CD4-positive, CD25-positive, alpha-beta regulatory T cell (primary cell): ENCODE measurements at regions not wholly inside any gene's neighbourhood (a gene's known extent, or its start where the extent isn't known, plus 50 kb on each side); places are given as distances from the start of the nearest gene placed in this dataset.
A peak's percentile ranks its signal among the peaks of the same experiment; 100 is the strongest.

Source experiments
- ATAC-seq, 2 donors: fragments of 150-1000 bp; cut with Tn5 transposase; one replicate each; pipeline ENCODE4 v1.10.0; 2021; ENCODE audit warnings: low read depth in 2 of 2, moderate number of reproducible peaks in 2 of 2, moderate library complexity in 1 of 2
- DNase-seq, 3 donors: peaks; one replicate each; pipeline versions ENCODE4 v3.0.0 to v3.0.0-alpha.2; 2012 to 2022; ENCODE audit warnings: mixed read lengths in 1 of 3
- H3K27ac ChIP-seq: one replicate; pipeline ENCODE4 v1.7.0; 2013; ENCODE audit warnings: mild to moderate bottlenecking, low read length; ENCODE audit not compliant: insufficient read depth, poor library complexity, severe bottlenecking
- H3K27me3 ChIP-seq: one replicate; pipeline ENCODE4 v1.7.0; 2013; ENCODE audit warnings: low read length; ENCODE audit not compliant: control insufficient read depth, insufficient read depth
- H3K36me3 ChIP-seq: one replicate; pipeline ENCODE4 v1.7.0; 2013; ENCODE audit warnings: mild to moderate bottlenecking, low read length, moderate library complexity; ENCODE audit not compliant: control insufficient read depth, insufficient read depth
- H3K4me1 ChIP-seq: 2 replicates; pipeline ENCODE4 v1.7.0; 2013; ENCODE audit warnings: mild to moderate bottlenecking, low read length; ENCODE audit not compliant: insufficient read depth, control insufficient read depth, poor library complexity, severe bottlenecking
- H3K4me3 ChIP-seq: one replicate; pipeline ENCODE4 v1.7.0; 2013; ENCODE audit warnings: low read depth, mild to moderate bottlenecking, low read length, moderate library complexity
- H3K9me3 ChIP-seq, 2 experiments: 1 replicate in 1 of 2; 2 replicates in 1 of 2; pipeline ENCODE4 v1.7.0; 2013; ENCODE audit warnings: low read length in 2 of 2, mild to moderate bottlenecking in 1 of 2, moderate library complexity in 1 of 2; ENCODE audit not compliant: control insufficient read depth in 2 of 2
- H3K27ac Mint-ChIP-seq, 3 donors: one replicate each; pipeline ENCODE4 v1.8.0; 2020 to 2022; ENCODE audit warnings: mild to moderate bottlenecking in 3 of 3, mixed read lengths in 3 of 3, moderate library complexity in 2 of 3
- H3K27me3 Mint-ChIP-seq: one replicate; pipeline ENCODE4 v1.8.0; 2022; ENCODE audit warnings: mild to moderate bottlenecking, mixed read lengths
- H3K36me3 Mint-ChIP-seq: one replicate; pipeline ENCODE4 v1.8.0; 2020; ENCODE audit warnings: mixed read lengths
- H3K4me1 Mint-ChIP-seq, 4 donors: one replicate each; pipeline ENCODE4 v1.8.0; 2020 to 2022; ENCODE audit warnings: mixed read lengths in 4 of 4, mild to moderate bottlenecking in 1 of 4
- H3K4me3 Mint-ChIP-seq, 4 donors: one replicate each; pipeline ENCODE4 v1.8.0; 2020 to 2022; ENCODE audit warnings: mild to moderate bottlenecking in 4 of 4, mixed read lengths in 4 of 4, moderate library complexity in 3 of 4
- H3K9me3 Mint-ChIP-seq, 7 donors: one replicate each; pipeline ENCODE4 v1.8.0; 2020 to 2022; ENCODE audit warnings: mixed read lengths in 7 of 7, mild to moderate bottlenecking in 3 of 7, moderate library complexity in 2 of 7

GRCh38 chr2:55108456-55109160, 58.4 kb upstream of the RTN4 start:
- ATAC-seq, result no peak
- H3K9me3 Mint-ChIP-seq, result no peaks in the 10 kb centered on the region
- no peaks in the 10 kb centered on the region for H3K27me3 ChIP-seq
- H3K4me1 Mint-ChIP-seq, result peaks cover 0 to 3% (median 0%) of the 10 kb centered on the region in 4 donors
- no peak overlapping the region for H3K27ac ChIP-seq
- H3K4me3 ChIP-seq, result no peak overlapping the region
- no peaks in the 10 kb centered on the region for H3K36me3 Mint-ChIP-seq
- no peak overlapping the region for H3K27ac Mint-ChIP-seq
- no peaks in the 10 kb centered on the region for H3K36me3 ChIP-seq
- no peaks in the 10 kb centered on the region for H3K4me1 ChIP-seq
- H3K9me3 ChIP-seq, result no peaks in the 10 kb centered on the region
- H3K4me3 Mint-ChIP-seq, result no peak overlapping the region
- DNase-seq, result no peak
- H3K27me3 Mint-ChIP-seq, result no peaks in the 10 kb centered on the region

GRCh38 chr2:55107436-55107835, 57.2 kb upstream of the RTN4 start:
- Histone ChIP-seq H3K27ac (no peak overlapping the region), H3K4me3 (no peak overlapping the region), H3K36me3 (no peaks in the 10 kb centered on the region), H3K9me3 (no peaks in the 10 kb centered on the region), H3K27me3 (no peaks in the 10 kb centered on the region), H3K4me1 (no peaks in the 10 kb centered on the region)
- Mint-ChIP-seq H3K9me3 (no peaks in the 10 kb centered on the region), H3K27me3 (no peaks in the 10 kb centered on the region), H3K36me3 (no peaks in the 10 kb centered on the region), H3K27ac (peak overlapping the region in 1 of 3 donors; percentile 35), H3K4me3 (no peak overlapping the region), H3K4me1 (no peaks in the 10 kb centered on the region)
- DNase-seq (no peak), ATAC-seq (no peak)

DNA sequence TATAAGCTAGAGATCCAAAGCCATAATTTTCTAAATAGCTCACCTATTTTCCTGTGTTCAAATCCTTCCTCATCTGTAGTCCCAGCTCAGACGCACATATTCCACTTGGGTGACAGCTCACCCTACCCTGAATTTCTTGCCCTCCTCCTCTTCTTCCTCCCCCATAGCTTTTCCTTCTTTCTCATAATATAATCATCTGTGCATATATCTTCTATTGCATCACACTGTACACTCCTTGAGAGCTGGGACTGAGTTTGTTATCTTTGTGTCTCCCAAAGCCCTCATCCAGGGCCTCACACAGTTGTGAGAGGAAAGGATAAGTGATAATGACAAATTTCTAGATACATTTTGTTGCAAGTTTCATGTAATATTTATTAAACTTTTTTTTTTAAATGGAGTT, 55.9 kb upstream of the RTN4 start:
- Mint-ChIP-seq H3K9me3 (no peaks in the 10 kb centered on the region), H3K27ac (no peak overlapping the region), H3K27me3 (no peaks in the 10 kb centered on the region), H3K4me1 (no peaks in the 10 kb centered on the region), H3K36me3 (no peaks in the 10 kb centered on the region), H3K4me3 (no peak overlapping the region)
- Histone ChIP-seq H3K9me3 (no peaks in the 10 kb centered on the region), H3K36me3 (no peaks in the 10 kb centered on the region), H3K4me1 (no peaks in the 10 kb centered on the region), H3K4me3 (no peak overlapping the region), H3K27ac (no peak overlapping the region), H3K27me3 (no peaks in the 10 kb centered on the region)
- DNase-seq (no peak), ATAC-seq (no peak)

DNA sequence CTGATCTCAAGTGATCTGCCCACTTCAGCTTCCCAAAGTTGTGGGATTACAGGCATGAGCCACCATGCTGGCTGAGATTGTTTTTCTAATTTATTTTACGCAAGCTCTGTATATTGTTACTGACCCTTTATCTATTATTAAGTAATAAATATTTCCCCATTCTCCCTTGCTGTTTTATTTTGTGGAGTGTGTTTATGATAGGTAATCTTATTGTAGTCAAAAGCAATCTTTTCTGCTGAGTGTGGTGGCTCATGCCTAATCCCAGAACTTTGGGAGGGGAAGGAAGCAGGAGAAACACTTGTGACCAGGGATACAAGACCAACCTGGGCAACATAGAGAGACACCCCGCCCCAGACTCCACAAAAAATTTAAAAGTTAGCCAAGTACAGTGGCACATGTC, 55.2 kb upstream of the RTN4 start:
- no peaks in the 10 kb centered on the region for H3K36me3 ChIP-seq
- ATAC-seq (no peak), DNase-seq (no peak)
- no peaks in the 10 kb centered on the region for H3K9me3 ChIP-seq
- Mint-ChIP-seq H3K27ac (no peak overlapping the region), H3K4me1 (no peaks in the 10 kb centered on the region), H3K4me3 (no peak overlapping the region), H3K27me3 (no peaks in the 10 kb centered on the region), H3K9me3 (no peaks in the 10 kb centered on the region), H3K36me3 (no peaks in the 10 kb centered on the region)
- H3K4me1 ChIP-seq, result no peaks in the 10 kb centered on the region
- no peak overlapping the region for H3K4me3 ChIP-seq
- no peaks in the 10 kb centered on the region for H3K27me3 ChIP-seq
- no peak overlapping the region for H3K27ac ChIP-seq

DNA sequence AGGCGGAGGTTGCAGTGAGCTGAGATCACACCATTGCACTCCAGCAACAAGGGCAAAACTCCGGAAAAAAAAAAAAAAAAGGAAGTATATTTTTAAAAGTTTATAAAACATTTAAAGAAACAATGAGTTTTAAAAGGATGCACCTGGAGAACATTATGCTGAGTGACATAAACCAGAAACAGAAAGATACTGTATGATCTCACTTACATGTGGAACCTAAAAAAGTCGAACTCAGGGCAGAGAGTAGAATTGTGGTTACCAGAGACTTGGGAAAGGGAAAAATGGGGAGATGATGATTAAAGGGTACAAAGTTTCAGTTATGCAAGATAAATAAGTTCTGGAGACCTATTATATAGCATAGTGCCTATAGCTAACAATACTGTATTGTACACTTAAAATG, 52.8 kb upstream of the RTN4 start:
- Histone ChIP-seq H3K4me1 (no peaks in the 10 kb centered on the region), H3K36me3 (no peaks in the 10 kb centered on the region), H3K27me3 (no peaks in the 10 kb centered on the region), H3K9me3 (no peaks in the 10 kb centered on the region), H3K27ac (no peak overlapping the region), H3K4me3 (no peak overlapping the region)
- Mint-ChIP-seq H3K4me1 (peaks cover 0 to 3% (median under 1%) of the 10 kb centered on the region in 4 donors), H3K27ac (no peak overlapping the region), H3K4me3 (no peak overlapping the region), H3K36me3 (no peaks in the 10 kb centered on the region), H3K27me3 (no peaks in the 10 kb centered on the region), H3K9me3 (no peaks in the 10 kb centered on the region)
- DNase-seq (no peak), ATAC-seq (no peak)

DNA sequence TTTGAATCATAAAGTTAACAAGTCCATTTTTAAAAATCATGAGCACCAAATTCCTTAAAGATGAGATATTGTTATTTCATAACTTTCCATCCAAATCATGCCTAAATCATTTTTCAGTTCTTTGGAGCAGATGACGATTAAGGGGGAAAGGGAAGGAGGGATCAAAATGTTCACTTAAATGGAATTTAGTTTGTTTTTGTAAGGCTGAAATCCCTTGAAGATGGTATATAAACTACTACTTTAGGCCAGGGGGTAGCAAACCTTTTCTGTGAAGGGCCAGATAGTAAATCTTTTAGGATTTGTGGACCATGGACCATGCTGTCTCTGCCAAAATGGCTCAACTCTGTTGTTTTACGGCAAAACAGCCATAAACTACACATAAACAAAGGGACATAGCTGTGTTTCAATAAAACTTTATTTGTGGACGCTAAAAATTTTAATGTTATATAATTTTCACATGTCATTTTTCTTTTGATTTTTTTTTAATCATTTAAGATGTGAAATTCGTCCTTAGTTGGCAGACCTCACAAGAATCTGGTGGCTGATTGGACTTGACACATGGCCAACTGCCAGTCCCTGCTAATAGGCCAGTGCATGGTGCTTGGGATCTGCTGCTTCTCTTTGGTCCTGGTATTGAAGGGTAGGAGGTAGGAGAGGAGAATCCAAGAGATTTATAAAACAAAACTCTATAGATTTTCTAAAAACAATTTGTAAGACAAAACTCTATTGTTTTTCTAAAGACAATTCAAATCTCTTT, 52.0 kb upstream of the RTN4 start:
- Mint-ChIP-seq H3K4me1 (peaks cover 0 to 3% (median under 1%) of the 10 kb centered on the region in 4 donors), H3K4me3 (no peak overlapping the region), H3K27me3 (no peaks in the 10 kb centered on the region), H3K9me3 (no peaks in the 10 kb centered on the region), H3K27ac (no peak overlapping the region), H3K36me3 (no peaks in the 10 kb centered on the region)
- DNase-seq (no peak), ATAC-seq (no peak)
- Histone ChIP-seq H3K27ac (no peak overlapping the region), H3K9me3 (no peaks in the 10 kb centered on the region), H3K27me3 (no peaks in the 10 kb centered on the region), H3K36me3 (no peaks in the 10 kb centered on the region), H3K4me1 (no peaks in the 10 kb centered on the region), H3K4me3 (no peak overlapping the region)

DNA sequence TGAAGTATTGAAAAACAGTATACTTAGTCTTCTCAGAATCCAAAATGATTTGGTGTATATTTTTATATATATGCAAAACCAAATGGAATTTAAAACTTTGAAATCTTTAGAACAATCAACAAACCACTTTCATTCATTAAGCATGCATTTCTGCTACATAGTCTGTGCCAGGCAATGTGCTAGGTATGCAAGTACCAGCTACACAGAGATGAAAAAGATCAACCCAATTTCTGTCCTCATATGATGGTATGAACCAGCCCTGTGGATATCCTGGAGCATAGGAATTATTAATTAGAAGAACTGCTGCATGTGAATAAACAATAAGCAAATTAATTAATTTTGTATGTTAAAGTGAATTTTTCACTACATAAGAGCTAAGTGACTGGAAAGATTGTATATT, 51.2 kb upstream of the RTN4 start:
- Mint-ChIP-seq H3K9me3 (no peaks in the 10 kb centered on the region), H3K4me1 (peaks cover 0 to 3% (median under 1%) of the 10 kb centered on the region in 4 donors), H3K27ac (no peak overlapping the region), H3K27me3 (no peaks in the 10 kb centered on the region), H3K36me3 (no peaks in the 10 kb centered on the region), H3K4me3 (no peak overlapping the region)
- Histone ChIP-seq H3K4me3 (no peak overlapping the region), H3K27me3 (no peaks in the 10 kb centered on the region), H3K27ac (no peak overlapping the region), H3K36me3 (no peaks in the 10 kb centered on the region), H3K9me3 (no peaks in the 10 kb centered on the region), H3K4me1 (no peaks in the 10 kb centered on the region)
- DNase-seq (no peak), ATAC-seq (no peak)
